LoVo (cell line): ENCODE measurements at regions not wholly inside any gene's neighbourhood (a gene's known extent, or its start where the extent isn't known, plus 50 kb on each side); places are given as distances from the start of the nearest gene placed in this dataset.

Source experiments
- DNase-seq: peaks from one replicate; pipeline ENCODE4 v3.0.0-alpha.2; 2016; ENCODE audit warnings: low spot score

- DNase-seq = no peak
Measured at GRCh38 chr11:92797874-92798273, 171.6 kb upstream of the MTNR1B start.

- no peak for DNase-seq
Measured at GRCh38 chr11:92801685-92802084, 167.8 kb upstream of the MTNR1B start.

GRCh38 chr11:92802644-92803043 lies 166.8 kb upstream of the MTNR1B start:
- no peak for DNase-seq

GRCh38 chr11:92803391-92803790 lies 166.1 kb upstream of the MTNR1B start:
- DNase-seq = no peak

- DNase-seq = no peak
Measured at GRCh38 chr11:92804388-92804966, 165.0 kb upstream of the MTNR1B start.

GRCh38 chr11:92808022-92808421 lies 161.4 kb upstream of the MTNR1B start:
- no peak for DNase-seq

GRCh38 chr11:92810423-92811064 lies 158.9 kb upstream of the MTNR1B start:
- no peak for DNase-seq

- DNase-seq = no peak
Measured at GRCh38 chr11:92811341-92811740, 158.1 kb upstream of the MTNR1B start.

- no peak for DNase-seq
Measured at GRCh38 chr11:92812841-92813240, 156.6 kb upstream of the MTNR1B start.

GRCh38 chr11:92819830-92820229 lies 149.6 kb upstream of the MTNR1B start:
- no peak for DNase-seq

- no peak for DNase-seq
Measured at GRCh38 chr11:92820860-92821259, 148.6 kb upstream of the MTNR1B start.

- no peak for DNase-seq
Measured at GRCh38 chr11:92822410-92822809, 147.0 kb upstream of the MTNR1B start.

GRCh38 chr11:92826136-92826535 lies 143.3 kb upstream of the MTNR1B start:
- no peak for DNase-seq

- DNase-seq = no peak
Measured at GRCh38 chr11:92826603-92827002, 142.8 kb upstream of the MTNR1B start.

GRCh38 chr11:92827132-92827531 lies 142.3 kb upstream of the MTNR1B start:
- no peak for DNase-seq

- no peak for DNase-seq
Measured at GRCh38 chr11:92828556-92828955, 140.9 kb upstream of the MTNR1B start.

- DNase-seq = no peak
Measured at GRCh38 chr11:92829121-92829520, 140.3 kb upstream of the MTNR1B start.

GRCh38 chr11:92829671-92830070 lies 139.8 kb upstream of the MTNR1B start:
- DNase-seq = no peak

- no peak for DNase-seq
Measured at GRCh38 chr11:92830377-92831155, 138.9 kb upstream of the MTNR1B start.

- DNase-seq = no peak
Measured at GRCh38 chr11:92834296-92835020, 135.0 kb upstream of the MTNR1B start.

GRCh38 chr11:92837595-92837994 lies 131.9 kb upstream of the MTNR1B start:
- no peak for DNase-seq

GRCh38 chr11:92838759-92839310 lies 130.6 kb upstream of the MTNR1B start:
- no peak for DNase-seq
